ENCODE measurements at regions not wholly inside any gene's neighbourhood (a gene's known extent, or its start where the extent isn't known, plus 50 kb on each side); places are given as distances from the start of the nearest gene placed in this dataset.

- Histone ChIP-seq H3K27ac (ENCODE audit: control insufficient read depth, insufficient read depth, low read length) (no peak overlapping the region), H3K4me3 (ENCODE audit: control insufficient read depth in 2 of 3, extremely low read depth in 1 of 3, insufficient read depth in 2 of 3, low read depth in 1 of 3, low read length in 3 of 3) (no peak overlapping the region), H3K36me3 (ENCODE audit: control insufficient read depth in 2 of 2, extremely low read depth in 1 of 2, insufficient read depth in 2 of 2, low read length in 2 of 2) (no peaks in the 10 kb centered on the region), H3K9me3 (ENCODE audit: control insufficient read depth, low read depth, low read length) (no peaks in the 10 kb centered on the region), H3K4me2 (ENCODE audit: control insufficient read depth, extremely low read depth, insufficient read depth, low read depth, low read length) (no peak overlapping the region), H3K9me1 (ENCODE audit: control insufficient read depth, extremely low read depth, insufficient read depth, low read length) (no peaks in the 10 kb centered on the region), H4K20me1 (ENCODE audit: control insufficient read depth, extremely low read depth, insufficient read depth, low read length) (no peaks in the 10 kb centered on the region), H3K9ac (ENCODE audit: control insufficient read depth, extremely low read depth, insufficient read depth, low read length) (no peak overlapping the region), H3K4me1 (ENCODE audit: control insufficient read depth, extremely low read depth, insufficient read depth, low read length) (no peaks in the 10 kb centered on the region), H3K27me3 (ENCODE audit: control insufficient read depth, extremely low read depth, insufficient read depth, low read length) (no peaks in the 10 kb centered on the region), H3K79me2 (ENCODE audit: control insufficient read depth, insufficient read depth, low read length) (no peaks in the 10 kb centered on the region), H2AFZ (ENCODE audit: control insufficient read depth, low read length) (no peak overlapping the region)
- DNase-seq (ENCODE audit: low read depth, low spot score), result no peak
- dilution Hi-C loops (cut with MboI; ENCODE audit: extremely low pct_ligation_motif_present, low sequenced_read_pairs), result no loop called here
- no peak for FAIRE-seq
- no peak for TF ChIP-seq EZH2 (IDR thresholded peaks at IDR 0.05; ENCODE audit: low read length)
- TF ChIP-seq CTCF (optimal IDR thresholded peaks at IDR 0.05 in 1 of 3, IDR thresholded peaks at IDR 0.05 in 1 of 3, conservative IDR thresholded peaks at IDR 0.05 in 1 of 3; ENCODE audit: extremely low read depth in 1 of 3, insufficient read depth in 2 of 3, low read length in 3 of 3), result no peak
Measured at GRCh38 chr5:123964884-123965283, 452.9 kb downstream of the CSNK1G3 start.

- Histone ChIP-seq H3K36me3 (ENCODE audit: control insufficient read depth in 2 of 2, extremely low read depth in 1 of 2, insufficient read depth in 2 of 2, low read length in 2 of 2) (no peaks in the 10 kb centered on the region), H2AFZ (ENCODE audit: control insufficient read depth, low read length) (no peak overlapping the region), H3K79me2 (ENCODE audit: control insufficient read depth, insufficient read depth, low read length) (no peaks in the 10 kb centered on the region), H3K9me1 (ENCODE audit: control insufficient read depth, extremely low read depth, insufficient read depth, low read length) (no peaks in the 10 kb centered on the region), H3K9me3 (ENCODE audit: control insufficient read depth, low read depth, low read length) (no peaks in the 10 kb centered on the region), H3K27ac (ENCODE audit: control insufficient read depth, insufficient read depth, low read length) (no peak overlapping the region), H3K27me3 (ENCODE audit: control insufficient read depth, extremely low read depth, insufficient read depth, low read length) (no peaks in the 10 kb centered on the region), H4K20me1 (ENCODE audit: control insufficient read depth, extremely low read depth, insufficient read depth, low read length) (no peaks in the 10 kb centered on the region), H3K4me3 (ENCODE audit: control insufficient read depth in 2 of 3, extremely low read depth in 1 of 3, insufficient read depth in 2 of 3, low read depth in 1 of 3, low read length in 3 of 3) (no peak overlapping the region), H3K4me2 (ENCODE audit: control insufficient read depth, extremely low read depth, insufficient read depth, low read depth, low read length) (no peak overlapping the region), H3K9ac (ENCODE audit: control insufficient read depth, extremely low read depth, insufficient read depth, low read length) (no peak overlapping the region), H3K4me1 (ENCODE audit: control insufficient read depth, extremely low read depth, insufficient read depth, low read length) (no peaks in the 10 kb centered on the region)
- DNase-seq (ENCODE audit: low read depth, low spot score), result no peak
- TF ChIP-seq EZH2 (IDR thresholded peaks at IDR 0.05; ENCODE audit: low read length), result no peak
- no peak for TF ChIP-seq CTCF (optimal IDR thresholded peaks at IDR 0.05 in 1 of 3, IDR thresholded peaks at IDR 0.05 in 1 of 3, conservative IDR thresholded peaks at IDR 0.05 in 1 of 3; ENCODE audit: extremely low read depth in 1 of 3, insufficient read depth in 2 of 3, low read length in 3 of 3)
- no peak for FAIRE-seq
- dilution Hi-C loops (cut with MboI; ENCODE audit: extremely low pct_ligation_motif_present, low sequenced_read_pairs), result no loop called here
Measured at GRCh38 chr5:123960526-123960925, 448.5 kb downstream of the CSNK1G3 start.

Measured in keratinocyte (primary cell).